ENCODE measurements at regions not wholly inside any gene's neighbourhood (a gene's known extent, or its start where the extent isn't known, plus 50 kb on each side); places are given as distances from the start of the nearest gene placed in this dataset.
"Not testable (repeated sequence)": the region's sequence is repeated elsewhere in the genome, so short reads cannot be mapped to it uniquely, and the experiment has no call there.

- H4K20me1 ChIP-seq (ENCODE audit: insufficient read depth, low read depth, low read length) = no peaks in the 10 kb centered on the region
- no peaks in the 10 kb centered on the region for H3K4me1 ChIP-seq (ENCODE audit: low read length)
- H3K27me3 ChIP-seq (ENCODE audit: low read length) = no peaks in the 10 kb centered on the region
- DNase-seq = no peak
- H2AFZ ChIP-seq (ENCODE audit: low read length) = no peak overlapping the region
- no peaks in the 10 kb centered on the region for H3K9me3 ChIP-seq (ENCODE audit: low read length)
- no peak overlapping the region for H3K4me3 ChIP-seq (ENCODE audit: low read length)
- no peaks in the 10 kb centered on the region for H3K36me3 ChIP-seq (ENCODE audit: insufficient read depth, low read length)
- H3K27ac ChIP-seq (ENCODE audit: low read length) = no peak overlapping the region
- no peak overlapping the region for H3K9ac ChIP-seq (ENCODE audit: low read length)
- no peaks in the 10 kb centered on the region for H3K9me2 ChIP-seq (replicated peaks; ENCODE audit: insufficient read depth, low read length)
- no peaks in the 10 kb centered on the region for H3K79me2 ChIP-seq (ENCODE audit: low read length)
- no peak overlapping the region for H3K4me2 ChIP-seq (ENCODE audit: low read depth, low read length, poor library complexity, severe bottlenecking)
These were observed 91.1 kb upstream of the CLPB start for GRCh38 chr11:72525466-72525865.

- Histone ChIP-seq H3K9me2 (replicated peaks; ENCODE audit: insufficient read depth, low read length) (no peaks in the 10 kb centered on the region), H3K4me2 (ENCODE audit: low read depth, low read length, poor library complexity, severe bottlenecking) (no peak overlapping the region), H3K79me2 (ENCODE audit: low read length) (no peaks in the 10 kb centered on the region), H3K9me3 (ENCODE audit: low read length) (no peaks in the 10 kb centered on the region), H3K27ac (ENCODE audit: low read length) (no peak overlapping the region), H3K36me3 (ENCODE audit: insufficient read depth, low read length) (no peaks in the 10 kb centered on the region), H4K20me1 (ENCODE audit: insufficient read depth, low read depth, low read length) (no peaks in the 10 kb centered on the region), H3K4me3 (ENCODE audit: low read length) (no peak overlapping the region), H3K4me1 (ENCODE audit: low read length) (no peaks in the 10 kb centered on the region), H3K27me3 (ENCODE audit: low read length) (no peaks in the 10 kb centered on the region), H3K9ac (ENCODE audit: low read length) (no peak overlapping the region), H2AFZ (ENCODE audit: low read length) (no peak overlapping the region)
- DNase-seq = no peak
These were observed 90.4 kb upstream of the CLPB start for GRCh38 chr11:72524711-72525110.

DNA sequence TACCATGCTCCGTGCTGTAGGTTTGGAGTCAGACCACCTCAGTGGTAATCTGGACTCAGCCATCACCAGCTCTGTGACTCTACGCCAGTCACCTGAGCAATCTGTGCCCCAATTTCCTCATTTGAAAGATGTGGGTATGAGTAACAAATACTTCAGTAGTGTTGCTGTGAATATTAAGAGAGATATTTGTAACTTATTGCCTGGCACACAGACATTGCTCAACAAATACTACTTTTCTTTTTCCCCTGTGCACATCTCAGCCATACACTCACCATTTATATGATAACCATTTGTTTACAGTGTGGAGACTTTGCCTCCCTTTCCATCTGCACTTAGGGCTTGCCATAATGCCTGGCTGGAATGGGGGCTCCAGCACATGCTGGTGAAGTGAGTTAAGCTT, 89.7 kb upstream of the CLPB start:
- H4K20me1 ChIP-seq (ENCODE audit: insufficient read depth, low read depth, low read length) = no peaks in the 10 kb centered on the region
- H3K27me3 ChIP-seq (ENCODE audit: low read length) = no peaks in the 10 kb centered on the region
- H2AFZ ChIP-seq (ENCODE audit: low read length) = no peak overlapping the region
- no peak overlapping the region for H3K9ac ChIP-seq (ENCODE audit: low read length)
- H3K79me2 ChIP-seq (ENCODE audit: low read length) = no peaks in the 10 kb centered on the region
- no peak overlapping the region for H3K4me3 ChIP-seq (ENCODE audit: low read length)
- no peaks in the 10 kb centered on the region for H3K9me3 ChIP-seq (ENCODE audit: low read length)
- H3K4me2 ChIP-seq (ENCODE audit: low read depth, low read length, poor library complexity, severe bottlenecking) = no peak overlapping the region
- no peaks in the 10 kb centered on the region for H3K4me1 ChIP-seq (ENCODE audit: low read length)
- H3K9me2 ChIP-seq (replicated peaks; ENCODE audit: insufficient read depth, low read length) = no peaks in the 10 kb centered on the region
- no peaks in the 10 kb centered on the region for H3K36me3 ChIP-seq (ENCODE audit: insufficient read depth, low read length)
- DNase-seq = no peak
- H3K27ac ChIP-seq (ENCODE audit: low read length) = no peak overlapping the region

- no peaks in the 10 kb centered on the region for H3K79me2 ChIP-seq (ENCODE audit: low read length)
- H3K9ac ChIP-seq (ENCODE audit: low read length) = no peak overlapping the region
- H4K20me1 ChIP-seq (ENCODE audit: insufficient read depth, low read depth, low read length) = no peaks in the 10 kb centered on the region
- H3K4me2 ChIP-seq (ENCODE audit: low read depth, low read length, poor library complexity, severe bottlenecking) = no peak overlapping the region
- H3K36me3 ChIP-seq (ENCODE audit: insufficient read depth, low read length) = no peaks in the 10 kb centered on the region
- H3K27ac ChIP-seq (ENCODE audit: low read length) = no peak overlapping the region
- no peak overlapping the region for H3K4me3 ChIP-seq (ENCODE audit: low read length)
- no peaks in the 10 kb centered on the region for H3K9me3 ChIP-seq (ENCODE audit: low read length)
- no peaks in the 10 kb centered on the region for H3K9me2 ChIP-seq (replicated peaks; ENCODE audit: insufficient read depth, low read length)
- H3K4me1 ChIP-seq (ENCODE audit: low read length) = no peaks in the 10 kb centered on the region
- no peak for DNase-seq
- H3K27me3 ChIP-seq (ENCODE audit: low read length) = no peaks in the 10 kb centered on the region
- H2AFZ ChIP-seq (ENCODE audit: low read length) = no peak overlapping the region
These were observed 87.9 kb upstream of the CLPB start for GRCh38 chr11:72522186-72522585.

DNA sequence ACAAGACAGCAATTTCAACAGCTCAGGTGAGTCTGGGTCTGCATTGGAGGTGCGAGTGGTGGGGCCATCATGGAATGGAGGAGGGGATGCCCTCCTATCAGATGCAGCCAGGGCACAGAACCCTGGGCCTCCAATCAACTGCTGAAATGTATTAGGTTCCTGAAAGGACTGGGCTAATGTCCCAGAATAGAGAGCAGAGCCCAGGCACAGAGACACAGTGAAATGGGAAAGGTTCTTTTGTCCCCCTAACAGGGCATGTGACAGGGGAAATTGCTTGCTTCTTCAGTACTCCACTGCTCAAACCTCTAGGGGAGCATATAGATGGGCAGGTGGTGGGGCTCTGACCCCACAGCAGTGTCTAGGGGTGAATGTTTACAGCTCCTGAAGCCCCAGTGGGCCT, 87.3 kb upstream of the CLPB start:
- Histone ChIP-seq H3K27ac (ENCODE audit: low read length) (no peak overlapping the region), H3K4me3 (ENCODE audit: low read length) (no peak overlapping the region), H3K9ac (ENCODE audit: low read length) (no peak overlapping the region), H4K20me1 (ENCODE audit: insufficient read depth, low read depth, low read length) (no peaks in the 10 kb centered on the region), H3K36me3 (ENCODE audit: insufficient read depth, low read length) (no peaks in the 10 kb centered on the region), H3K9me3 (ENCODE audit: low read length) (no peaks in the 10 kb centered on the region), H3K4me2 (ENCODE audit: low read depth, low read length, poor library complexity, severe bottlenecking) (no peak overlapping the region), H3K9me2 (replicated peaks; ENCODE audit: insufficient read depth, low read length) (no peaks in the 10 kb centered on the region), H2AFZ (ENCODE audit: low read length) (no peak overlapping the region), H3K79me2 (ENCODE audit: low read length) (no peaks in the 10 kb centered on the region), H3K4me1 (ENCODE audit: low read length) (no peaks in the 10 kb centered on the region), H3K27me3 (ENCODE audit: low read length) (no peaks in the 10 kb centered on the region)
- DNase-seq = no peak

- H3K4me3 ChIP-seq (ENCODE audit: low read length) = no peak overlapping the region
- no peaks in the 10 kb centered on the region for H3K79me2 ChIP-seq (ENCODE audit: low read length)
These were observed 86.5 kb upstream of the CLPB start for GRCh38 chr11:72520815-72521214.

GRCh38 chr11:72519882-72520281, 85.6 kb upstream of the CLPB start:
- H3K4me3 ChIP-seq (ENCODE audit: low read length); DNase-seq; H3K9me3 ChIP-seq (ENCODE audit: low read length); H3K36me3 ChIP-seq (ENCODE audit: insufficient read depth, low read length); H3K4me1 ChIP-seq (ENCODE audit: low read length); H3K9ac ChIP-seq (ENCODE audit: low read length); H3K4me2 ChIP-seq (ENCODE audit: low read depth, low read length, poor library complexity, severe bottlenecking); H4K20me1 ChIP-seq (ENCODE audit: insufficient read depth, low read depth, low read length); H3K9me2 ChIP-seq (replicated peaks; ENCODE audit: insufficient read depth, low read length); H3K79me2 ChIP-seq (ENCODE audit: low read length); H3K27me3 ChIP-seq (ENCODE audit: low read length); H3K27ac ChIP-seq (ENCODE audit: low read length); H2AFZ ChIP-seq (ENCODE audit: low read length): not testable (repeated sequence)

More at GRCh38 chr11:72520815-72521214, 86.5 kb upstream of the CLPB start:
- H4K20me1 ChIP-seq (ENCODE audit: insufficient read depth, low read depth, low read length) = no peaks in the 10 kb centered on the region
- DNase-seq = no peak
- H3K9ac ChIP-seq (ENCODE audit: low read length) = no peak overlapping the region
- no peaks in the 10 kb centered on the region for H3K4me1 ChIP-seq (ENCODE audit: low read length)
- no peaks in the 10 kb centered on the region for H3K36me3 ChIP-seq (ENCODE audit: insufficient read depth, low read length)
- H3K9me3 ChIP-seq (ENCODE audit: low read length) = no peaks in the 10 kb centered on the region
- no peak overlapping the region for H3K4me2 ChIP-seq (ENCODE audit: low read depth, low read length, poor library complexity, severe bottlenecking)
- no peak overlapping the region for H3K27ac ChIP-seq (ENCODE audit: low read length)
- H3K27me3 ChIP-seq (ENCODE audit: low read length) = no peaks in the 10 kb centered on the region
- no peaks in the 10 kb centered on the region for H3K9me2 ChIP-seq (replicated peaks; ENCODE audit: insufficient read depth, low read length)
- no peak overlapping the region for H2AFZ ChIP-seq (ENCODE audit: low read length)

GRCh38 chr11:72519220-72519881, 85.0 kb upstream of the CLPB start:
- no peak overlapping the region for H2AFZ ChIP-seq (ENCODE audit: low read length)

DNA sequence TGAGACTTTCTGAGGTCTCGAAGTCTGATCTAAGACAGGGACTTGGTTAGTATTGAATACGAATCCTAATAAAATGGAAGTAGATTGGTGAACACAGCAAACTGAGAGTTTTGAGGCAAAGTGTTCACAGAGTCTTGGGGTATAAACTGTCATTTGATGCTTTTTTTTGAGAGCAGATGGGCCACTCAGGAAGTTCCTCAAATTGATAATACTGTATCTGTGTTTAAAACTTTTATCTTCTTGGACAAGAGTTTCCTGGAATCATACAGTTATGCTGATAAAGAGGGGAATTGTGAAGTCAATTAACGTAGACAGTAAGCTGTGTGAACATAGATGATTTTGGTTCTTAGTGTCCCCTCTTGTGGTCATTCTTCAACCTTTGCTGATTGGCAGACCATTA, 80.0 kb upstream of the CLPB start:
- Histone ChIP-seq H3K4me2 (ENCODE audit: low read depth, low read length, poor library complexity, severe bottlenecking) (no peak overlapping the region), H4K20me1 (ENCODE audit: insufficient read depth, low read depth, low read length) (no peaks in the 10 kb centered on the region), H3K27me3 (ENCODE audit: low read length) (no peaks in the 10 kb centered on the region), H3K9me2 (replicated peaks; ENCODE audit: insufficient read depth, low read length) (no peaks in the 10 kb centered on the region), H3K79me2 (ENCODE audit: low read length) (no peaks in the 10 kb centered on the region), H3K27ac (ENCODE audit: low read length) (no peak overlapping the region), H3K9me3 (ENCODE audit: low read length) (peaks cover 7% of the 10 kb centered on the region; the same call in 1 of the 2 replicates), H2AFZ (ENCODE audit: low read length) (no peak overlapping the region), H3K4me3 (ENCODE audit: low read length) (no peak overlapping the region), H3K4me1 (ENCODE audit: low read length) (no peaks in the 10 kb centered on the region), H3K36me3 (ENCODE audit: insufficient read depth, low read length) (no peaks in the 10 kb centered on the region), H3K9ac (ENCODE audit: low read length) (no peak overlapping the region)
- DNase-seq = no peak

More at GRCh38 chr11:72519220-72519881, 85.0 kb upstream of the CLPB start:
- Histone ChIP-seq H3K9me2 (replicated peaks; ENCODE audit: insufficient read depth, low read length) (no peaks in the 10 kb centered on the region), H3K27me3 (ENCODE audit: low read length) (no peaks in the 10 kb centered on the region), H4K20me1 (ENCODE audit: insufficient read depth, low read depth, low read length) (no peaks in the 10 kb centered on the region), H3K9ac (ENCODE audit: low read length) (no peak overlapping the region), H3K4me3 (ENCODE audit: low read length) (no peak overlapping the region), H3K9me3 (ENCODE audit: low read length) (no peaks in the 10 kb centered on the region), H3K4me2 (ENCODE audit: low read depth, low read length, poor library complexity, severe bottlenecking) (peak overlapping the region; percentile 6), H3K79me2 (ENCODE audit: low read length) (no peaks in the 10 kb centered on the region), H3K4me1 (ENCODE audit: low read length) (no peaks in the 10 kb centered on the region), H3K27ac (ENCODE audit: low read length) (no peak overlapping the region), H3K36me3 (ENCODE audit: insufficient read depth, low read length) (no peaks in the 10 kb centered on the region)
- DNase-seq = no peak
